Kidney epithelial cell (primary cell): ENCODE measurements at regions not wholly inside any gene's neighbourhood (a gene's known extent, or its start where the extent isn't known, plus 50 kb on each side); places are given as distances from the start of the nearest gene placed in this dataset.
"Not testable (repeated sequence)": the region's sequence is repeated elsewhere in the genome, so short reads cannot be mapped to it uniquely, and the experiment has no call there.

Experiments used
- DNase-seq: peaks from one replicate; pipeline ENCODE4 v3.0.0-alpha.2; 2010; ENCODE audit warnings: low read depth
- H3K27me3 ChIP-seq: 2 replicates; pipeline ENCODE4 v1.6.0; 2011; ENCODE audit warnings: low read length; ENCODE audit not compliant: control insufficient read depth, insufficient read depth
- H3K36me3 ChIP-seq: 2 replicates; pipeline ENCODE4 v1.5.1; 2011; ENCODE audit warnings: low read length; ENCODE audit not compliant: control insufficient read depth, insufficient read depth
- H3K4me3 ChIP-seq: 2 replicates; pipeline ENCODE4 v1.5.1; 2011; ENCODE audit warnings: low read depth, mild to moderate bottlenecking, control low read depth, low read length
- TF ChIP-seq, protein P1 (sequence below): IDR thresholded peaks from 2 replicates; pipeline ENCODE4 v1.5.1; 2011; ENCODE audit warnings: mild to moderate bottlenecking, moderate library complexity, low read length, control low read depth, inconsistent platforms; ENCODE audit not compliant: insufficient read depth, poor library complexity, severe bottlenecking

DNA sequence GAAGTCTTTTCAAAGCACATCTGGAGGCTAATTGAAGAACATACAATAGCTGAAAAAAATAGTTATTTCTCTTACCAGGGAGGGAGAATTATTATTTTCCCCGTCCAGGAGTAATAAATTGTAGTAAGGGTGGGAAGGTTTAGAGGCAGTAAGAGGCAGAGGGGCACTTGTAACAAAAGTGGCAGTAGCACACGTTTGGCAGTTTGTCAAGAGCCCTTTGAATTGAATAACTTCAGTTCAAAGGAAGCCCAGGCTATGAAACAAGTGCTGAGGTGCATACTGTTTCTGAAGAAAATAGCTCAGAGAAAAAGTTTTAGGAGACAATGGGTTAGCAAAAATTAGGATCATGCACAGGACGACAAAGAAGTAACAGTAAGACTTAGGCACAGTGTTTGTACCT, 451.3 kb downstream of the LRRC70 start:
- H3K27me3 ChIP-seq, result no peaks in the 10 kb centered on the region
- DNase-seq, result no peak
- TF ChIP-seq, protein P1, sequence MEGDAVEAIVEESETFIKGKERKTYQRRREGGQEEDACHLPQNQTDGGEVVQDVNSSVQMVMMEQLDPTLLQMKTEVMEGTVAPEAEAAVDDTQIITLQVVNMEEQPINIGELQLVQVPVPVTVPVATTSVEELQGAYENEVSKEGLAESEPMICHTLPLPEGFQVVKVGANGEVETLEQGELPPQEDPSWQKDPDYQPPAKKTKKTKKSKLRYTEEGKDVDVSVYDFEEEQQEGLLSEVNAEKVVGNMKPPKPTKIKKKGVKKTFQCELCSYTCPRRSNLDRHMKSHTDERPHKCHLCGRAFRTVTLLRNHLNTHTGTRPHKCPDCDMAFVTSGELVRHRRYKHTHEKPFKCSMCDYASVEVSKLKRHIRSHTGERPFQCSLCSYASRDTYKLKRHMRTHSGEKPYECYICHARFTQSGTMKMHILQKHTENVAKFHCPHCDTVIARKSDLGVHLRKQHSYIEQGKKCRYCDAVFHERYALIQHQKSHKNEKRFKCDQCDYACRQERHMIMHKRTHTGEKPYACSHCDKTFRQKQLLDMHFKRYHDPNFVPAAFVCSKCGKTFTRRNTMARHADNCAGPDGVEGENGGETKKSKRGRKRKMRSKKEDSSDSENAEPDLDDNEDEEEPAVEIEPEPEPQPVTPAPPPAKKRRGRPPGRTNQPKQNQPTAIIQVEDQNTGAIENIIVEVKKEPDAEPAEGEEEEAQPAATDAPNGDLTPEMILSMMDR, result no peak

DNA sequence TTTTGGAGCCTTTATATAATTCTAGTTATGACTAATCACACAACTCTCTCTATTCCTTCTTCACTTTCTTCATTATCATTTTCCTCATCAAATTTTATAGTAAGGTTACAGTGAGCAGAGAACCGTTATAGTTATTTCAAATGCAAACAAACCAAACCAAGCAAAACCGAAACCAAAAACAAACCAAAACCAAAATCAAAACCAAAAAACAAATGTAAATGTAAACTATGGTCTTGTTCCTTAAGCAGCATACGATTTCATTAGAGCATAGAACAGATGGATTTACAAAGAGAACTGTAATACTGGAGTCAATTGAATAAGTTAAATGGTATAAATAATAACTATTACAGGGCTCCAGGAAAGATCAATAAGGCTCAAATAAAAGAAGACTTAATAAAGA, 447.1 kb downstream of the LRRC70 start:
- Histone ChIP-seq H3K36me3 (no peaks in the 10 kb centered on the region), H3K4me3 (no peak overlapping the region), H3K27me3 (no peaks in the 10 kb centered on the region)
- DNase-seq, result no peak
- TF ChIP-seq, protein P1, result no peak

More for the DNA sequence above, 451.3 kb downstream of the LRRC70 start:
- Histone ChIP-seq H3K4me3 (no peak overlapping the region), H3K36me3 (no peaks in the 10 kb centered on the region)

DNA sequence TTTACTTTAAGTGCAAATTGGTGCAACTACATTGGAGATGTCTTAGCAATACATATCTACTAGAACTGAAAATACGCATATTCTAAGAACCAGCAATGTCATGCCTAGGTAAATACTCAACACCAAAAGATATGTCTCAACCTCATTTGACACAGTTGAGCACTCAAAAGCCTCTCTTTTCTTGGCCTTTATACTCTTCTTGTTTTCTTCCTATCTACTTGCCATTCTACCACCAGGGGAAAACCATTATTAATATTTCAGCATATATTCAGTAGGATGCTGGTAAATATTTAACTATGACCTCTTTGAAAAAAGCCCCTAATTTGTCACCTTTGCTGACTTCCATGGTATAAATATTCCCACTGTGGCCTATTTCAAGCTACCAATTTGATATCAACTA, 443.8 kb downstream of the LRRC70 start:
- no peaks in the 10 kb centered on the region for H3K27me3 ChIP-seq
- H3K4me3 ChIP-seq, result no peak overlapping the region
- TF ChIP-seq, protein P1, result no peak
- no peaks in the 10 kb centered on the region for H3K36me3 ChIP-seq
- DNase-seq, result no peak

DNA sequence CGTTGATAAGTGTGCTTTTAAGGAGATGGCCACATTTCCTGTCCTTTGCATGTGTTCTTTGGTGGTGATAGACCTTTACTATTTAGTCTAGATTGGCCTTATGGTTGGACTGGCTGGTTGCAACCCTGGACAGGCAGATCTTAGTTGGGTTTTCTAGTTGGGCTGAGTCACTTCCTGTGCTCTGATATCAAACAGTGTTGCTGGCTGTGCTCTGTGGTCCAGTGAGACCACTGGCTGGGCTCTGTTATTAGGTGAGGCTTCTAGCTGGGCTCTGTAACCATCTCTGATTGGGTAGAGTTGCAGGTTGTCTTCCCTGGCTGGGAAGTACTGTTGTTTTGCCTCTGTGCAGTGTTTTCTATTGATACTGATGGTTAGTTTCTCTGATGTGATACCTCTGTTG, 432.5 kb downstream of the LRRC70 start:
- no peaks in the 10 kb centered on the region for H3K36me3 ChIP-seq
- no peaks in the 10 kb centered on the region for H3K27me3 ChIP-seq
- DNase-seq, result no peak
- TF ChIP-seq, protein P1, result no peak
- no peak overlapping the region for H3K4me3 ChIP-seq

DNA sequence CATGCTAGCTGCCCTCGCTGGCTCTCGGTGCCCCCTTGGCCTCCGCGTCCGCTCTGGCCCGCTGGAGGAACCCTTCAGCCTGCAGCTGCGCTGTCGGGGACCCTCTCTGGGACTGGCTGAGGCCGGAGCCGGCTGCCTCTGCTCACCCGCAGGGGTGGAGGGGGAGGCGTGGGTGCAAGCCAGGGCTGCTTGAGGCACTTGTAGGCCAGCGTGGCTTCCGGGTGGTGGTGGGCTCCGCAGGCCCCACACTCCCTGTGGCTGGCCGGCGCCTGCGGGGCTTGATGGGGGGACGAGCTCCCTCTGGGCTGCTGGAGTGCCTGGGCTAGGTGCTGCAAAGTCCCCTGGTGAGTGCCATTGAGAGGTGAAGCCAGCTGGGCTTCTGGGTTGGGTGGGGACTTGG, 429.6 kb downstream of the LRRC70 start:
- TF ChIP-seq, protein P1, result no peak
- H3K4me3 ChIP-seq, result no peak overlapping the region
- H3K27me3 ChIP-seq, result no peaks in the 10 kb centered on the region

DNA sequence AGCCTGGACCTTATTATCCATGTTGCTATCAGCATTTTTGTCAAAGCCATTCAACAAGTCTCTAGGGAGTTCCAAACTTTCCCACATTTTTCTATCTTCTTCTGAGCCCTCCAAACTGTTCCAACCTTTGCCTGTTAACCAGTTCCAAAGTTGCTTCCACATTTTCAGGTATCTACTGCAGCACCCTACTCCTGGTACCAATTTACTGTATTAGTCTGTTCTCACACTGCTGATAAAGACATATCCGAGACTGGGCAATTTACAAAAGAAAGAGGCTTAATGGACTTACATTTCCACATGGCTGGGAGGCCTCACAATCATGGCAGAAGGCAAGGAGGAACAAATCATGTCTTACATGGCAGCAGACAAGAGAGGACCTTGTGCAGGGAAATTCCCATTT, 416.2 kb downstream of the LRRC70 start:
- not testable (repeated sequence) for H3K4me3 ChIP-seq, H3K27me3 ChIP-seq, H3K36me3 ChIP-seq, DNase-seq

More for the DNA sequence above, 429.6 kb downstream of the LRRC70 start:
- H3K36me3 ChIP-seq, result no peaks in the 10 kb centered on the region
- DNase-seq, result no peak
